ENCODE measurements at regions not wholly inside any gene's neighbourhood (a gene's known extent, or its start where the extent isn't known, plus 50 kb on each side); places are given as distances from the start of the nearest gene placed in this dataset.

- DNase-seq (no peak), ATAC-seq (no peak)
- H3K9me3 Mint-ChIP-seq, result no peaks in the 10 kb centered on the region
- no peak overlapping the region for H3K4me3 Mint-ChIP-seq
- no peak overlapping the region for H3K27ac Mint-ChIP-seq
- H3K36me3 Mint-ChIP-seq (ENCODE audit: low read depth), result no peaks in the 10 kb centered on the region
- H3K4me1 Mint-ChIP-seq, result no peaks in the 10 kb centered on the region
- H3K27me3 Mint-ChIP-seq, result peaks cover 6% of the 10 kb centered on the region
These were observed 176.3 kb downstream of the CYP26A1 start for GRCh38 chr10:93250010-93250409.

DNA sequence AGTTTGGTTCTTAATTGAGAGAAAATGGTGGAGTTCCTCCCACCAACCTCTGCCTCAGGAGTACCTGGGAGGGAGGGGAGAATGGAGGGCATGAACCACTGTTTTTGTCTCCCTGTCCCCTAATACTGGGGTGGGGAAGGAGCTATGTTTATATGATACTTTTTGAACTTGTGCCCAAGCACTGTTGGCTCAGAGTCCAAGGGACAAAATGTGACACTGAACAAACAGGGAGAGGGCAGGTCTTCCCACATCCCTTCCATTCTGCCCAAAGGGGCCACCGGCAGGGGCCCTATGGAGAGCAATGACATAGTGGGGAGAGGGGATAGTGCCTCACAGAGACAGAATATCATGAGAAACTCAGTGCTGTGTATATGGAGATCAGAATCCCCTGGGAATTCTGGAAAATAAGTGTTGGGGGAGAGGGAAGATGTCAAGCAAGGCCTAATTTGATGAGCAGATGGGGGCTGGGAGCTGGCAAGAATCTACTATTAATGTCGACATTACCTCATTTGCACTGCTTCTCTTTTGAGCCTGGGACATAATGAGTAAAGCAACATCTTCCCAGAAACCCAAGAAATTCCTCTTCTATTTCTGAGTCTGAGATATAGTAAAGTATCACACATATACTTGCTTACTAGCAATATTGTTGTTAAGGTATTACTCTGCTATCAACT, 180.6 kb downstream of the CYP26A1 start:
- no peak for ATAC-seq
- H3K36me3 Mint-ChIP-seq (ENCODE audit: low read depth), result no peaks in the 10 kb centered on the region
- no peak overlapping the region for H3K4me3 Mint-ChIP-seq

DNA sequence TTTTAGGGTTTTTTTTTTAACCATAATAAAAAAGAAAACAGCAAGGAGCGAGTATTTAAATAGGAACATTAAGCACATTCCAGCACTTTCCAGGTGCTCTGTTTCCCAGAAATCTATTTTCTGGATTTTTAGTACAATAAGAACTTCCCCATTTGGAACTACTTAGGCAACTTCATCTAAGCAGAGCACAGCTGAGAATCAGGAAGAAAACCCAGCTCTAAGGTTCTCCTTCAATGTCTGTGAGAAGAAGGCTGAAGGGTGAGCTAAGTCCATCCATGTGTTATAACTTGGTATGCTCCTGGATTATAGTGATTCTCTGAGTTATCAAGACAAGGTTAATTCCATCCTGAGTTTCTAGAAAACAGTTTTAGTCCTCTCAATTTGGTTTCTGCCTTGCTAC, 181.9 kb downstream of the CYP26A1 start:
- ATAC-seq (no peak), DNase-seq (no peak)
- Mint-ChIP-seq H3K4me1 (no peaks in the 10 kb centered on the region), H3K27me3 (peaks cover 2% of the 10 kb centered on the region), H3K9me3 (no peaks in the 10 kb centered on the region), H3K27ac (no peak overlapping the region), H3K36me3 (ENCODE audit: low read depth) (no peaks in the 10 kb centered on the region), H3K4me3 (no peak overlapping the region)

More for the DNA sequence above, 180.6 kb downstream of the CYP26A1 start:
- Mint-ChIP-seq H3K9me3 (no peaks in the 10 kb centered on the region), H3K4me1 (no peaks in the 10 kb centered on the region), H3K27me3 (peaks cover 2% of the 10 kb centered on the region), H3K27ac (no peak overlapping the region)
- DNase-seq, result no peak

Measured in activated naive CD8-positive, alpha-beta T cell treated with anti-CD3 and anti-CD28 coated beads, Interleukin-2, amount 50 U/mL, for 24 hours (primary cell).